HG03520 (cell line): ENCODE measurements at regions not wholly inside any gene's neighbourhood (a gene's known extent, or its start where the extent isn't known, plus 50 kb on each side); places are given as distances from the start of the nearest gene placed in this dataset.

ENCODE experiments used
- ATAC-seq: cut with Tn5 transposase; IDR thresholded peaks from one replicate; pipeline ENCODE4 v1.9.1; 2021; ENCODE audit warnings: mild to moderate bottlenecking, moderate library complexity; ENCODE audit not compliant: unreplicated experiment

DNA sequence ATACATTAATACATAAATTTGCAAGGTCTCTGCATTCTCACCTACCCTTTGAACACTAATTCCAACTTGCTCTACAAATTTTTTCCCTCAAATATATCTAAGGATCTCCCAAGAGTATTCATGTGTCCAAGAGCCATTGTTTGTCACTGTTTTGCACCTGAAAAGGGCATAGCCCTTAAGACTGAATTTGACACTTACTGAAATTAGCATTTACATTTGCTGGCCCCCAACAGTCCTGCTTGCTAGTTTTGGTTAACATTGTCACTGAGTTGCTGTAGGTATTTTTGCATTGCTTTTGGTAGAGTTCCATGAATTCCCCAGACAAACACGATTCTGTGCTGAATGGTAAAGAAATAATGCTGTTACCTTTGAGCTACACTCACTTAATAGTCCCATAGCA lies 57.3 kb downstream of the KCNA4 start:
- no peak for ATAC-seq

GRCh38 chr11:29957431-29957830 lies 59.4 kb downstream of the KCNA4 start:
- ATAC-seq: no peak

- ATAC-seq: no peak
These were observed 60.7 kb downstream of the KCNA4 start for GRCh38 chr11:29956076-29956556.

DNA sequence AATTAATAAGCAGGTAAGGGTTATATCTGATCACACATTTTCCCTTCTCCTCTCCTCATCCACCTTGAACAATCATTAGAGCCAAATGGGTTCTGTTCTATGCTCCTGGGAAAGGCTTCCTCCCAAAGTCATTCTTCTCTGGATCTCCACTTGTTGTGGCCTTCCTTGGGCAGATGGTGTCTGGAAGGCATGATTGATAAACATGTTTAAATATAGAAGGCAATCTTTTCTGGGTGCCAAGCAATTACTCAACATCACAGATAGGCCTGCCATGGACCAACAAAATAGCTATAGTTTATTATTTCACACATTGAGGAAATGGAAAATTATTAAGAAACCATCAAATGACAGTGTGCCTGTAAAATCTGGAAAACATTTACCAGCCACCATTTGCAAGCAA lies 73.5 kb downstream of the KCNA4 start:
- ATAC-seq: no peak

GRCh38 chr11:29937526-29937925 lies 79.3 kb downstream of the KCNA4 start:
- ATAC-seq: no peak

DNA sequence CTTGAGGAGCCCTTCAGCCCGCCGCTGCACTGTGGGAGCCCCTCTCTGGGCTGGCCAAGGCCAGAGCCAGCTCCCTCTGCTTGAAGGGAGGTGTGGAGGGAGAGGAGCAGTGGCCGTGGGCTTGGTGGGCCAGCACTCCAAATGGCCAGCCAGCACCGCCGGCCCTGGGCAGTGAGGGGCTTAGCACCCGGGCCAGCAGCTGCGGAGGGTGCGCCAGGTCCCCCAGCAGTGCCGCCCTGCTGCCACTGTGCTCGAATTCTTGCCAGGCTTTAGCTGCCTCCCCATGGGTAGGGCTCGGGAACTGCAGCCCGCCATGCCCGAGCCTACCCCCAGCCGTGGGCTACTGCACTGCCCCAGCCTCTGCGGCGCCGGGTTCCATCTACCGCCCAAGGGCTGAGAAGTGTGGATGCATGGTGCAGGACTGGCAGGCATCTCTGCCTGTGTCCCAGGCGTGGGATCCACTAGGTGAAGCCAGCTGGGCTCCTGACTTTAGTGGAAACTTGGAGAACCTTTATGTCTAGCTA lies 82.7 kb downstream of the KCNA4 start:
- ATAC-seq: no peak

GRCh38 chr11:29916040-29916439 lies 100.8 kb downstream of the KCNA4 start:
- ATAC-seq: no peak

DNA sequence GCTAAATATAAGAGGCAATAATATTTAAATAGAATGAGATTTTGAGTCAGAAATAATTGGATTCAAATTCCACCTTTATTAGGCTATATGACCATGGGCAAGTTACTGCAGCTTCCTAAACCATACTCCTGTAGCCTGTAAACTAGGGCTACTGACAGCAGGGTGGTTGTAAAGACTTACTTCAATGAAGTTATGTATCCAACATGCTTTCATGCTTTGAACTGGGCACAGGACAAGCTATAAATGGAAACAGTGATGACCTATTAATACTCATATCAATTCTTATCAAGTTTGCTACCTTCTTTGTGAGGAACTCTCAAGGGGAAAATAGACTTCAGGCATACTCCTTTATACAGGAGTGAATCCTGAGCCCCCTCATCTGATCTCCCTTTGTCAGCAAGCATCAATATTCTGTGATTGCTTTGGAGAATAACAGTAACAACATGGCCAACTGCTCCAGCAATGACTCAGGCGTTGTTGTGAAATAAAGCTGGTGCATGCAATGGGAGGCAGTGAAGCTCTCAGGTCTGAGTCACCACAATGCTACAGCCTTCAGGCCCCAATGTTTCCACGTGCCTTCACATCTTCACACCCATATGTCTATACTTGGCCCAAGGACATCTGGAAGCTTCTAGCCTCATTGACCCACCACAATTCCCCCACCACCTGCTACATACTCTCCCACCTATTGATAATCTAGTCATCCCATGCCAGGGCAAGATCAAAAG lies 102.5 kb downstream of the KCNA4 start:
- ATAC-seq: no peak

- no peak for ATAC-seq
These were observed 103.5 kb downstream of the KCNA4 start for GRCh38 chr11:29913352-29913751.

DNA sequence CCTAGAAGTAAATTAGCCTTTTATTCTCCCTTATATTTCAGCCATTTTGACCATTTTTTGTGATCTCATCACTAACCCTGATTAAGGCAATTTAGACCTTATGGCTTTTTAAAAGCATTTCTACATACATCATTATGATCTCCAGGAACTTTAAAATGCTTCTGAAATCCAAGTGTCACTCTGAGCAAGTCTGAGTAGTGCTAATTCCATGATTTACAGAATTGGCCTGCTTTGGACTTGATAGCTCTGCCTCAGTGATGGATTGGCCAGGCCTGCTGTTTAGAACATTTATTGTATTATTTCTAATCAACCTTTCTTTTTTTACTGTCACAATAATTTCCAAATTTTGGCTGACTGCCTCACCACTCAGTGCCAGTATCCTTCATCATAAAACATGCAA lies 116.4 kb downstream of the KCNA4 start:
- ATAC-seq: no peak

GRCh38 chr11:29879560-29879959 lies 137.3 kb downstream of the KCNA4 start:
- no peak for ATAC-seq

DNA sequence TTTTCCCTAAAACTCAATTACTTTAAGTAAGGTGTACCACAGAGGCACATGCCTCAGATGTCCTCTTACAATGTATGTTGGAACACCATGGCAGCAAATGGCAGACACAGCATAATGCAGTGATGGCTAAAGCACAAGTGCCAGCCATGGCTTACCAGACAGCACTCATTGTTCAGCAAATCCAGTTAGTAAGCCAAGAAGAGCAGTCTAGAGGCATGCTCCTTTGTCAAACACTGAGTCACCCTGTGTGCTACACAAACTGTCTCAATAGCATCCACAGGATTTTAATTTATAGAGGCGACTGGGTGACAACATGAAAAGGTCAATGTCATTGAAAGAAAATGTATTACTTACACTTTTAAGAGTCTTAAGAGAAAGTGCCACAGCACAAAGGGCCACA lies 140.6 kb downstream of the KCNA4 start:
- no peak for ATAC-seq

- ATAC-seq: no peak
These were observed 169.6 kb downstream of the KCNA4 start for GRCh38 chr11:29847219-29847618.

DNA sequence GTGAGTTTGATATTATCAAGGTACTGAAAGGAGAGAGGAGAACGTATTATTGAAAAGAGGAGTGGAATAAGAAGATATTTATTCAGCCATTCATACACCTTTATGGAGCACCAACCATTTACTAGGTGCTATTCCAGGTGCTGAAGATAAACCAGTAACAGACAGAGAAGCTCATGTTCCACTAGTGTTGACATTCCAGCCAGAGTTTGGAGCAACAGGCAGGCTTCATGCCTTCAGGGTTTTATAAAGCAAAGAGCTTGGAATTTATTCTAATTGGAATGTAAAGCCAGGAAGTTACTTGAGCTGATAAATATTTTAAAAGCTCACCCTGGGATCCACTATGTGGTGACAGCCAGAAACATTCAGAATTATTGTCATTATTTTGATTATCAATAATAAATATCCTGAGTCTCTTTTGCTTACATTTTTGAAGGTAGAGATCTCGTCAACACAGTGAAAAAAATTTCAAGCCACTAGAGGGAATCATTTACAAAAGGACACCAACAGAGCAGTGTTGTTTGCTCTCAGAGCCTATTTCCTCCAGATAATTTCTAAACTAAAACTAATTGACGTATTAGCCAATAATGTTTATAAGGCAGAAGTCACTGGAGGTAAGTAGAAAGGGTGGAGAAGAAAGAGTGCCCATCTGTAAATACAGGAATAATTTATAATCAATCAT lies 172.0 kb downstream of the KCNA4 start:
- no peak for ATAC-seq

- no peak for ATAC-seq
These were observed 172.8 kb downstream of the KCNA4 start for GRCh38 chr11:29844031-29844430.

DNA sequence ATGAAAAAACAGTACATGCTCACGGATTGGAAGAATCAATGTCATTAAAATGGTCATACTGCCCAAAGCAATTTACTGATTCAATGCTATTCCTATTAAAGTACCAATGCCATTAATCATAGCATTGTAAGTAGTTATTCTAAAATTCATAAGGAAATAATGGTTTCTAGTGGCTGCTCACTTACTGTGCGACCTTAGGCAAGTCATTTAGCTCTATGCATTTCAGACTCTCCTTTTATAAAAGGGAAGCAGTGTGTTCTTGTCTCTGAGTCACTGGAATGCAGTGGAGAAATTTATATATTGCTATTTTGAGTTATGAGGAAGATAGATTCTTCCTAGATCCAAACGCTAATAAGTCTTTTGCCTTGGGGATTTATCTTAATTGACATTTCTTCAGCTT lies 174.8 kb downstream of the KCNA4 start:
- no peak for ATAC-seq

GRCh38 chr11:29826878-29827277 lies 190.0 kb downstream of the KCNA4 start:
- ATAC-seq: no peak

GRCh38 chr11:29816359-29816758 lies 200.5 kb downstream of the KCNA4 start:
- no peak for ATAC-seq

- no peak for ATAC-seq
These were observed 207.7 kb downstream of the KCNA4 start for GRCh38 chr11:29809121-29809520.

GRCh38 chr11:29802522-29802921 lies 214.3 kb downstream of the KCNA4 start:
- ATAC-seq: no peak

DNA sequence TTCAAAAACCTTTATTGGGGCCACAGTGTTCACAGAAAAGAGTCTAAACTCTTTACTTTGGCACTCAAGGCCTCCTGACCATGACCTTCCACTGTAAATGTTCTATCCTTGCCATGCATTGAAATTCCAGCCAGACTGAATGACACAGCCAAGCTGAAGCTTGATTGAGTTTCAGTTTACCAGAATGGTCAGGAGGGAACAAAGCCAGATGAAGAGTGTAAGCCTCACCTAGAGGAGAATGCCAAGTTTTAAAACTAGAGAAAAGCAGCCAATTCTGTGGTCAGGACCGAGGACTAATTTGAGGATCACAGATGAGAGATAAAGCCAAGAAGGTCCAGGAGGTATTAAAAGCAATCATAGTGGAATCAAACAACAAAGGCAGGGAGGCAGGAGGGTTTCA lies 215.3 kb downstream of the KCNA4 start:
- no peak for ATAC-seq

DNA sequence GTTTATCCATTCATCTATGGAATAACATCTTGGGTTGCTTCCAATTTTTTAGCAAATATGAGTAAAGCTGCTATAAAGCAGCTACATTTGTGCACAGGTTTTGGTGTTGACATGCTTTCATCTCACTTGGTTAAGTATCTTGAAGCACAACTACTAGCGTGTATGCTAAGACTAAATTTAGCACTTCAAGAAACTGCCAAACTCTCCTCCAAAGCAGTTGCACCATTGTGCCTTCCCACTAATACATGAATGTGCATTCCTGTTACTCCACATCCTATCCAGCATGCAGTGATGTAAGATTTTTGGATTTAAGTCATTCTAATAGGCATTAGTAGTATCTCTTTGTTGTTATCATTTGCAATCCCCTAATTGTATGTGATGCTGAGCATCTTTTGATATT lies 230.7 kb downstream of the KCNA4 start:
- no peak for ATAC-seq
